Right lobe of liver (tissue), 4 donors: ENCODE measurements at regions not wholly inside any gene's neighbourhood (a gene's known extent, or its start where the extent isn't known, plus 50 kb on each side); places are given as distances from the start of the nearest gene placed in this dataset.

ENCODE experiments used
- POLR2A ChIP-seq: fragments of 450-650 bp; IDR thresholded peaks from one replicate; pipeline ENCODE4 v1.6.1; 2017; ENCODE audit warnings: antibody characterized with exemption, mild to moderate bottlenecking
- TF ChIP-seq, protein P1 (sequence below), 4 donors: fragments of 200-600 bp in 3 of 4; fragments of 450-650 bp in 1 of 4; IDR thresholded peaks; one replicate each; pipeline versions ENCODE4 v1.5.1 to v1.8.0; 2016 to 2022; ENCODE audit warnings: antibody characterized with exemption in 4 of 4, mild to moderate bottlenecking in 2 of 4
- donor health status: DM: no; HTN: no; CAD: no.
- donor health status: DM: no; HTN: no; CAD: no.
- donor health status: DM: no; HTN: yes; CAD: no.

- TF ChIP-seq, protein P1, sequence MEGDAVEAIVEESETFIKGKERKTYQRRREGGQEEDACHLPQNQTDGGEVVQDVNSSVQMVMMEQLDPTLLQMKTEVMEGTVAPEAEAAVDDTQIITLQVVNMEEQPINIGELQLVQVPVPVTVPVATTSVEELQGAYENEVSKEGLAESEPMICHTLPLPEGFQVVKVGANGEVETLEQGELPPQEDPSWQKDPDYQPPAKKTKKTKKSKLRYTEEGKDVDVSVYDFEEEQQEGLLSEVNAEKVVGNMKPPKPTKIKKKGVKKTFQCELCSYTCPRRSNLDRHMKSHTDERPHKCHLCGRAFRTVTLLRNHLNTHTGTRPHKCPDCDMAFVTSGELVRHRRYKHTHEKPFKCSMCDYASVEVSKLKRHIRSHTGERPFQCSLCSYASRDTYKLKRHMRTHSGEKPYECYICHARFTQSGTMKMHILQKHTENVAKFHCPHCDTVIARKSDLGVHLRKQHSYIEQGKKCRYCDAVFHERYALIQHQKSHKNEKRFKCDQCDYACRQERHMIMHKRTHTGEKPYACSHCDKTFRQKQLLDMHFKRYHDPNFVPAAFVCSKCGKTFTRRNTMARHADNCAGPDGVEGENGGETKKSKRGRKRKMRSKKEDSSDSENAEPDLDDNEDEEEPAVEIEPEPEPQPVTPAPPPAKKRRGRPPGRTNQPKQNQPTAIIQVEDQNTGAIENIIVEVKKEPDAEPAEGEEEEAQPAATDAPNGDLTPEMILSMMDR (IDR thresholded peaks at IDR 0.05) = no peak
- no peak for TF ChIP-seq POLR2A
Observed at GRCh38 chr4:158428242-158428641, 93.4 kb upstream of the RXFP1 start.
